Testis (tissue), 2 donors: ENCODE measurements at regions not wholly inside any gene's neighbourhood (a gene's known extent, or its start where the extent isn't known, plus 50 kb on each side); places are given as distances from the start of the nearest gene placed in this dataset.

Experiments used
- DNase-seq: peaks from one replicate; pipeline ENCODE4 v3.0.0-alpha.2; 2019
- H3K27ac ChIP-seq, 2 donors: fragments of 200-600 bp; sonication (generic); one replicate each; pipeline ENCODE4 v1.5.1; 2019
- H3K27me3 ChIP-seq: fragments of 200-600 bp; sonication (generic); one replicate; pipeline ENCODE4 v1.5.1; 2019
- H3K36me3 ChIP-seq: fragments of 200-600 bp; sonication (generic); one replicate; pipeline ENCODE4 v1.5.1; 2017; ENCODE audit warnings: low read depth; ENCODE audit errors: missing control alignments
- H3K4me1 ChIP-seq: fragments of 200-600 bp; sonication (generic); one replicate; pipeline ENCODE4 v1.5.1; 2019
- H3K4me3 ChIP-seq, 2 donors: fragments of 200-600 bp; sonication (generic); one replicate each; pipeline ENCODE4 v1.5.1; 2017 to 2019
- H3K9me3 ChIP-seq: fragments of 200-600 bp; sonication (generic); one replicate; pipeline ENCODE4 v1.5.1; 2017
- POLR2A ChIP-seq: fragments of 450-650 bp; IDR thresholded peaks from one replicate; pipeline ENCODE4 v1.6.1; 2017; ENCODE audit warnings: antibody characterized with exemption, mild to moderate bottlenecking, moderate library complexity
- WGBS, 2 donors: methylation state at CpG; one replicate each; pipeline ENCODE4 v1.1.5; 2018; 5-methylcytosine and 5-hydroxymethylcytosine counted together
- intact Hi-C: fragments of 100-400 bp; cut with DNase I; formaldehyde crosslinking; loops from one replicate; pipeline ENCODE4 v1.15.1; 2023; ENCODE audit warnings: low total_unique reads
- TF ChIP-seq, protein P1 (sequence below), 3 experiments: fragments of 450-650 bp in 2 of 3; fragments of 200-600 bp in 1 of 3; sonication (generic) in 1 of 3; IDR thresholded peaks; one replicate each; pipeline ENCODE4 v1.5.1; 2016 to 2019; ENCODE audit warnings: antibody characterized with exemption in 3 of 3, mild to moderate bottlenecking in 2 of 3, moderate library complexity in 1 of 3

DNA sequence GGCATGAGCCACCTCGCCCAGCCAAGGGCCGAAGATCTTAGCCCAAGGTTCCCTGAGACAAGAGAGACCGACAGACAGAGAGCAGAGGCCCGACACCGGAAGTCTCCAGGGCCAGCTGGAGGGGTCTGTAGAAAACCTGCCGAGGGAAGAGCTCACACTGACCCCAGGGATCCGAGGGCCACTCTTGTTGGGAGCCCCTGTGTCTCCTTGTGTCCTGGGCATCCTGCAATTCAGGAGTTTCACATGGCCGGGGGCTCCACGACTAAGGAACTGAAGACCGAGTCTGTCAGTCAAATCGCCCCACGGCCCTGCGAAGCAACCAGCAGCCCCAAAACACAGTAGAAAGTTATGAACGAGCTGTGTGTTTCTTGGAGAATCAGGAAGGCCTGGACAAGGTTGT lies 1482.0 kb downstream of the BRD1 start:
- intact Hi-C loops = no loop called here
- no peak for TF ChIP-seq POLR2A
- TF ChIP-seq, protein P1, sequence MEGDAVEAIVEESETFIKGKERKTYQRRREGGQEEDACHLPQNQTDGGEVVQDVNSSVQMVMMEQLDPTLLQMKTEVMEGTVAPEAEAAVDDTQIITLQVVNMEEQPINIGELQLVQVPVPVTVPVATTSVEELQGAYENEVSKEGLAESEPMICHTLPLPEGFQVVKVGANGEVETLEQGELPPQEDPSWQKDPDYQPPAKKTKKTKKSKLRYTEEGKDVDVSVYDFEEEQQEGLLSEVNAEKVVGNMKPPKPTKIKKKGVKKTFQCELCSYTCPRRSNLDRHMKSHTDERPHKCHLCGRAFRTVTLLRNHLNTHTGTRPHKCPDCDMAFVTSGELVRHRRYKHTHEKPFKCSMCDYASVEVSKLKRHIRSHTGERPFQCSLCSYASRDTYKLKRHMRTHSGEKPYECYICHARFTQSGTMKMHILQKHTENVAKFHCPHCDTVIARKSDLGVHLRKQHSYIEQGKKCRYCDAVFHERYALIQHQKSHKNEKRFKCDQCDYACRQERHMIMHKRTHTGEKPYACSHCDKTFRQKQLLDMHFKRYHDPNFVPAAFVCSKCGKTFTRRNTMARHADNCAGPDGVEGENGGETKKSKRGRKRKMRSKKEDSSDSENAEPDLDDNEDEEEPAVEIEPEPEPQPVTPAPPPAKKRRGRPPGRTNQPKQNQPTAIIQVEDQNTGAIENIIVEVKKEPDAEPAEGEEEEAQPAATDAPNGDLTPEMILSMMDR (IDR thresholded peaks at IDR 0.05) = no peak
- WGBS, 2 donors = 86 to 89% methylated on average over 14 of the region's 14 CpGs

GRCh38 chr22:48343461-48343860 lies 1484.2 kb downstream of the BRD1 start:
- intact Hi-C loops = no loop called here
- no peak overlapping the region for H3K27ac ChIP-seq
- H3K27me3 ChIP-seq = no peaks in the 10 kb centered on the region
- H3K9me3 ChIP-seq = no peaks in the 10 kb centered on the region
- H3K36me3 ChIP-seq = no peaks in the 10 kb centered on the region
- TF ChIP-seq, protein P1 (IDR thresholded peaks at IDR 0.05) = no peak
- no peak for TF ChIP-seq POLR2A
- no peak for DNase-seq
- 85 to 89% methylated on average over 14 of the region's 14 CpGs for WGBS, 2 donors
- H3K4me1 ChIP-seq = no peaks in the 10 kb centered on the region
- no peak overlapping the region for H3K4me3 ChIP-seq

More for the DNA sequence above, 1482.0 kb downstream of the BRD1 start:
- no peaks in the 10 kb centered on the region for H3K36me3 ChIP-seq
- no peaks in the 10 kb centered on the region for H3K4me1 ChIP-seq
- no peaks in the 10 kb centered on the region for H3K27me3 ChIP-seq
- no peaks in the 10 kb centered on the region for H3K9me3 ChIP-seq
- no peak overlapping the region for H3K4me3 ChIP-seq
- DNase-seq = no peak
- H3K27ac ChIP-seq = no peak overlapping the region

GRCh38 chr22:48342732-48343131 lies 1484.9 kb downstream of the BRD1 start:
- no peak for DNase-seq
- H3K36me3 ChIP-seq = no peaks in the 10 kb centered on the region
- TF ChIP-seq, protein P1 (IDR thresholded peaks at IDR 0.05) = no peak
- no peak for TF ChIP-seq POLR2A
- H3K27ac ChIP-seq = no peak overlapping the region
- no peaks in the 10 kb centered on the region for H3K4me1 ChIP-seq
- H3K9me3 ChIP-seq = no peaks in the 10 kb centered on the region
- 90 to 96% methylated on average over 3 to 4 of the region's 4 CpGs for WGBS, 2 donors
- no peak overlapping the region for H3K4me3 ChIP-seq
- H3K27me3 ChIP-seq = no peaks in the 10 kb centered on the region
- intact Hi-C loops = no loop called here

- no peaks in the 10 kb centered on the region for H3K27me3 ChIP-seq
- no peak overlapping the region for H3K27ac ChIP-seq
- no peaks in the 10 kb centered on the region for H3K36me3 ChIP-seq
- H3K4me1 ChIP-seq = no peaks in the 10 kb centered on the region
- no peak overlapping the region for H3K4me3 ChIP-seq
- DNase-seq = no peak
- no peaks in the 10 kb centered on the region for H3K9me3 ChIP-seq
- TF ChIP-seq POLR2A = no peak
- TF ChIP-seq, protein P1 (IDR thresholded peaks at IDR 0.05) = no peak
- 90 to 92% methylated on average over 11 to 16 of the region's 16 CpGs for WGBS, 2 donors
- intact Hi-C loops = no loop called here
These were observed 1485.7 kb downstream of the BRD1 start for GRCh38 chr22:48342016-48342415.
